HCT116 (cell line): ENCODE measurements at regions not wholly inside any gene's neighbourhood (a gene's known extent, or its start where the extent isn't known, plus 50 kb on each side); places are given as distances from the start of the nearest gene placed in this dataset.

Experiments
- ATAC-seq: fragments of 200-7000 bp; cut with Tn5 transposase; 2 replicates; pipeline ENCODE4 v1.9.1; 2020; ENCODE audit warnings: mild to moderate bottlenecking, moderate library complexity
- BruUV-seq: library from RNA; stranded (reverse); fragments of 400-500 nt; replicated peaks from 2 replicates; lab custom pipeline; 2021; lab: Mats Ljungman, UMichigan
- CTCF ChIA-PET: fragments of 300-600 bp; sonication (Branson Sonifier 250); formaldehyde crosslinking; loops from one replicate; lab custom pipeline; 2021; ENCODE audit warnings: antibody characterized with exemption; lab: Charles Lee
- POLR2A ChIA-PET: fragments of 300-600, 350-600 bp; sonication (Branson Sonifier 250); formaldehyde crosslinking; loops from one replicate; lab custom pipeline; 2021; ENCODE audit warnings: antibody characterized with exemption; lab: Charles Lee
- RAD21 ChIA-PET, 2 experiments: fragments of 300-600 bp; sonication (Branson Sonifier 250); formaldehyde crosslinking; loops; one replicate each; lab custom pipeline; 2023; ENCODE audit warnings: low total read pairs in 2 of 2; ENCODE audit not compliant: uncharacterized antibody in 2 of 2, unreplicated experiment in 2 of 2, low non-redundant PET in 1 of 2; lab: Charles Lee
- DNase-seq: peaks from one replicate; pipeline ENCODE4 v3.0.0-alpha.2; 2010; ENCODE audit warnings: low read depth, low spot score
- H2AFZ ChIP-seq: fragments of 200-600 bp; shearing (Covaris generic), sonication (generic); 2 replicates; pipeline ENCODE4 v1.6.1; 2017; ENCODE audit warnings: low read depth, mixed run types, mixed read lengths, antibody characterized with exemption, low read length; ENCODE audit not compliant: poor library complexity, severe bottlenecking
- H3K27ac ChIP-seq: 2 replicates; pipeline ENCODE4 v1.5.1; 2012; ENCODE audit warnings: low read depth, low read length
- H3K27me3 ChIP-seq: fragments of 200-600 bp; sonication (generic); 2 replicates; pipeline ENCODE4 v1.6.1; 2016; ENCODE audit warnings: mixed run types, low read length, mixed read lengths; ENCODE audit not compliant: insufficient read depth
- H3K36me3 ChIP-seq, 2 experiments: fragments of 200-500 bp in 1 of 2; fragments of 200-600 bp in 1 of 2; sonication (Bioruptor generic) in 1 of 2; sonication (generic) in 1 of 2; 2 replicates each; pipeline versions ENCODE4 v1.5.1 to v1.6.1; 2014 to 2016; ENCODE audit warnings: low read length in 2 of 2, inconsistent platforms in 1 of 2, mixed read lengths in 1 of 2, mixed run types in 1 of 2; ENCODE audit not compliant: insufficient read depth in 2 of 2, control insufficient read depth in 1 of 2
- H3K4me1 ChIP-seq, 2 experiments: fragments of 200-600 bp in 1 of 2; sonication (generic) in 1 of 2; 2 replicates each; pipeline versions ENCODE4 v1.5.1 to v1.6.1; 2012 to 2017; ENCODE audit warnings: low read length in 2 of 2, inconsistent platforms in 1 of 2, mild to moderate bottlenecking in 1 of 2, mixed read lengths in 1 of 2, mixed run types in 1 of 2, moderate library complexity in 1 of 2; ENCODE audit not compliant: insufficient read depth in 2 of 2, control insufficient read depth in 1 of 2
- H3K4me2 ChIP-seq: fragments of 200-600 bp; sonication (generic); 2 replicates; pipeline ENCODE4 v1.6.1; 2017; ENCODE audit warnings: mixed run types, low read length, mixed read lengths
- H3K4me3 ChIP-seq, 2 experiments: fragments of 200-600 bp in 1 of 2; sonication (generic) in 1 of 2; replicated peaks in 1 of 2; 2 replicates each; pipeline ENCODE4 v1.5.1; 2011 to 2016; ENCODE audit warnings: low read length in 2 of 2, control low read depth in 1 of 2, low read depth in 1 of 2, mild to moderate bottlenecking in 1 of 2, mixed read lengths in 1 of 2, mixed run types in 1 of 2
- H3K79me2 ChIP-seq: fragments of 200-600 bp; sonication (generic); 2 replicates; pipeline ENCODE4 v1.6.1; 2017; ENCODE audit warnings: mild to moderate bottlenecking, mixed run types, low read length, moderate library complexity, mixed read lengths; ENCODE audit not compliant: insufficient read depth
- H3K9ac ChIP-seq: fragments of 200-600 bp; sonication (generic); 2 replicates; pipeline ENCODE4 v1.6.1; 2016; ENCODE audit warnings: low read length, mixed read lengths
- H3K9me2 ChIP-seq: fragments of 200-600 bp; sonication (generic), shearing (Covaris generic); 2 replicates; pipeline ENCODE4 v1.6.1; 2017; ENCODE audit warnings: mixed run types, mild to moderate bottlenecking, moderate library complexity; ENCODE audit not compliant: insufficient read depth
- H3K9me3 ChIP-seq, 2 experiments: fragments of 200-500 bp in 1 of 2; fragments of 200-600 bp in 1 of 2; sonication (Bioruptor generic) in 1 of 2; sonication (generic) in 1 of 2; 2 replicates each; pipeline ENCODE4 v1.6.1; 2014 to 2017; ENCODE audit warnings: low read length in 2 of 2, mixed read lengths in 2 of 2, inconsistent platforms in 1 of 2, low read depth in 1 of 2, mild to moderate bottlenecking in 1 of 2, mixed run types in 1 of 2, moderate library complexity in 1 of 2; ENCODE audit not compliant: control insufficient read depth in 1 of 2, insufficient read depth in 1 of 2
- H4K20me1 ChIP-seq: fragments of 200-600 bp; sonication (generic), shearing (Covaris generic); 2 replicates; pipeline ENCODE4 v1.6.1; 2017; ENCODE audit warnings: mixed run types, mild to moderate bottlenecking, moderate library complexity; ENCODE audit not compliant: insufficient read depth
- EGR1 ChIP-seq: IDR thresholded peaks from 2 replicates; pipeline ENCODE4 v1.6.1; 2012; ENCODE audit warnings: low read depth
- EZH2phosphoT487 ChIP-seq: fragments of 200-600 bp; IDR thresholded peaks from 2 replicates; pipeline ENCODE4 v1.6.1; 2018; ENCODE audit warnings: antibody characterized with exemption, borderline replicate concordance
- JUND ChIP-seq: IDR thresholded peaks from 2 replicates; pipeline ENCODE4 v1.6.1; 2012
- POLR2AphosphoS5 ChIP-seq: IDR thresholded peaks from 2 replicates; pipeline ENCODE4 v1.6.1; 2011; ENCODE audit warnings: mild to moderate bottlenecking, low read depth, low read length, moderate library complexity
- RAD21 ChIP-seq: IDR thresholded peaks from 2 replicates; pipeline ENCODE4 v1.6.1; 2012; ENCODE audit warnings: low read depth, mild to moderate bottlenecking
- SP1 ChIP-seq: IDR thresholded peaks from 2 replicates; pipeline ENCODE4 v1.6.1; 2012; ENCODE audit warnings: low read depth
- TCF7L2 ChIP-seq: IDR thresholded peaks from 2 replicates; pipeline ENCODE4 v1.7.0; 2011; ENCODE audit warnings: borderline replicate concordance, inconsistent platforms; ENCODE audit not compliant: insufficient read depth, insufficient read length; ENCODE audit errors: extremely low read depth
- YY1 ChIP-seq: IDR thresholded peaks from 2 replicates; pipeline ENCODE4 v1.6.1; 2011; ENCODE audit warnings: low read length, low read depth, moderate library complexity, mild to moderate bottlenecking; ENCODE audit not compliant: insufficient replicate concordance; ENCODE audit errors: extremely low read depth
- intact Hi-C: fragments of 100-400 bp; cut with micrococcal nuclease; formaldehyde crosslinking; loops from 2 replicates; pipeline ENCODE4 v1.10.0; 2022
- TF ChIP-seq, protein P1 (sequence below): IDR thresholded peaks from 2 replicates; pipeline ENCODE4 v1.6.1; 2011; ENCODE audit warnings: mild to moderate bottlenecking, low read length, moderate library complexity; ENCODE audit not compliant: insufficient replicate concordance; ENCODE audit errors: extremely low read depth
- TF ChIP-seq, protein P2 (sequence below): IDR thresholded peaks from 2 replicates; pipeline ENCODE4 v1.6.1; 2012

DNA sequence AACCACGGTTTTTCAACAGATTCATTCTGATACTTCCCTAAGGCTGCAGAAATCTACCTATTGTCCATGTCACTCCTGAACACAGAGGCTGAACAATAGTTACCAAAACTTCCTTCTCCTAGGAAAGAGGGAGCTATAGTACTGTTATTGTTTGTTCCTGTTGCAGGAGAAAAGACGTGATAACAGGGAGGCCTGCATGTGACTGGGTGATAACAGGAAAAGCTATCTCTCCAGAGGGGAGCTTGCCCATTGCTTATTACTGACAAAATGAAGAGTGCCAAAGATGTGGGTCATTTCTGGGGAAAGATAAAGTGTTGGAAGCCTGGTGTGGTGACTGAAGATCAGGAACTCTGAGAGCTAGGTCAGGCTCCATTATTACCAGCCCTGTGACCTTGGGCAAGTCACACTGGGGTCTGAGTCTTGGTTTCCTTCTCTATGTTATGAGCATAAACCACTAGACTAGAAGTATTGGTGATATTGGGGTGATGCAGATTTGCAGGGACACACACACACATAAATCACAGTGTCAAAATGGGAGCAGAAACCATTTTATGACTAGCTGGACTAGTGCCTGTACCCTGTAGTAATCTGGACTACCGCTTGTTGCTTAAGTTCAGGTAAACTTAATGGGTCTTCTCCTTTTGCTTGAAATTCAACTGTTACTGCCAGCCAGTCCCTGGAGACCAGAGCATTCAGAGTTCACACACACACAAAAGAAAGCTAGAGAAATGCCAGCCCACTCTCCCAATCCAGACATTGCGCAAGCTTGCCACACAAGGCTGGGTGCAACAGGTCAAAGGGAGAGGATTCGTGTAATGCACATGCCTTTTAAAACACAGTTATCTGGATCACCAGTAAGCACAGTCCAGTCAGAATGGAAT, 136.0 kb upstream of the CNR1 start:
- POLR2A ChIA-PET, result no interaction called here

More for the DNA sequence above, 136.0 kb upstream of the CNR1 start:
- no peaks in the 10 kb centered on the region for H3K36me3 ChIP-seq
- H4K20me1 ChIP-seq, result no peaks in the 10 kb centered on the region
- BruUV-seq, result no TSS peak
- ATAC-seq (no peak), DNase-seq (no peak)
- no peaks in the 10 kb centered on the region for H3K4me1 ChIP-seq
- no peak overlapping the region for H2AFZ ChIP-seq
- TF ChIP-seq, protein P1, sequence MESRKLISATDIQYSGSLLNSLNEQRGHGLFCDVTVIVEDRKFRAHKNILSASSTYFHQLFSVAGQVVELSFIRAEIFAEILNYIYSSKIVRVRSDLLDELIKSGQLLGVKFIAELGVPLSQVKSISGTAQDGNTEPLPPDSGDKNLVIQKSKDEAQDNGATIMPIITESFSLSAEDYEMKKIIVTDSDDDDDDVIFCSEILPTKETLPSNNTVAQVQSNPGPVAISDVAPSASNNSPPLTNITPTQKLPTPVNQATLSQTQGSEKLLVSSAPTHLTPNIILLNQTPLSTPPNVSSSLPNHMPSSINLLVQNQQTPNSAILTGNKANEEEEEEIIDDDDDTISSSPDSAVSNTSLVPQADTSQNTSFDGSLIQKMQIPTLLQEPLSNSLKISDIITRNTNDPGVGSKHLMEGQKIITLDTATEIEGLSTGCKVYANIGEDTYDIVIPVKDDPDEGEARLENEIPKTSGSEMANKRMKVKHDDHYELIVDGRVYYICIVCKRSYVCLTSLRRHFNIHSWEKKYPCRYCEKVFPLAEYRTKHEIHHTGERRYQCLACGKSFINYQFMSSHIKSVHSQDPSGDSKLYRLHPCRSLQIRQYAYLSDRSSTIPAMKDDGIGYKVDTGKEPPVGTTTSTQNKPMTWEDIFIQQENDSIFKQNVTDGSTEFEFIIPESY, result no peak
- TF ChIP-seq RAD21 (no peak), SP1 (no peak), EZH2phosphoT487 (no peak), JUND (no peak), EGR1 (no peak), TCF7L2 (no peak), POLR2AphosphoS5 (no peak), YY1 (no peak)
- TF ChIP-seq, protein P2, sequence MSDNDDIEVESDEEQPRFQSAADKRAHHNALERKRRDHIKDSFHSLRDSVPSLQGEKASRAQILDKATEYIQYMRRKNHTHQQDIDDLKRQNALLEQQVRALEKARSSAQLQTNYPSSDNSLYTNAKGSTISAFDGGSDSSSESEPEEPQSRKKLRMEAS, result no peak
- no peak overlapping the region for H3K4me2 ChIP-seq
- H3K27me3 ChIP-seq, result peaks cover 37% of the 10 kb centered on the region; the same call in 1 of the 2 replicates
- H3K27ac ChIP-seq, result no peak overlapping the region
- ChIA-PET CTCF (no interaction called here), RAD21 (no interaction called here)
- H3K79me2 ChIP-seq, result no peaks in the 10 kb centered on the region
- H3K9me2 ChIP-seq, result no peaks in the 10 kb centered on the region
- H3K9ac ChIP-seq, result no peak overlapping the region
- H3K9me3 ChIP-seq, result no peaks in the 10 kb centered on the region
- intact Hi-C loops, result no loop called here
- H3K4me3 ChIP-seq, result no peak overlapping the region
